Osteoblast (primary cell): ENCODE measurements at regions not wholly inside any gene's neighbourhood (a gene's known extent, or its start where the extent isn't known, plus 50 kb on each side); places are given as distances from the start of the nearest gene placed in this dataset.

Source experiments
- DNase-seq: peaks from one replicate; pipeline ENCODE4 v3.0.0; 2011; ENCODE audit warnings: low spot score, mixed read lengths; ENCODE audit not compliant: insufficient read length; ENCODE audit errors: missing footprints
- H2AFZ ChIP-seq: 2 replicates; pipeline ENCODE4 v1.6.0; 2011; ENCODE audit warnings: mild to moderate bottlenecking, low read length
- H3K27ac ChIP-seq: 2 replicates; pipeline ENCODE4 v1.5.1; 2011; ENCODE audit warnings: mild to moderate bottlenecking, low read depth, low read length, moderate library complexity
- H3K27me3 ChIP-seq: 2 replicates; pipeline ENCODE4 v1.6.0; 2012; ENCODE audit warnings: mild to moderate bottlenecking, control low read depth, inconsistent platforms, low read length, moderate library complexity; ENCODE audit not compliant: insufficient read depth
- H3K36me3 ChIP-seq: 2 replicates; pipeline ENCODE4 v1.5.1; 2011; ENCODE audit warnings: mild to moderate bottlenecking, low read length, control low read depth, moderate library complexity; ENCODE audit not compliant: insufficient read depth
- H3K4me1 ChIP-seq: 2 replicates; pipeline ENCODE4 v1.5.1; 2011; ENCODE audit warnings: mild to moderate bottlenecking, low read length, control low read depth, moderate library complexity; ENCODE audit not compliant: insufficient read depth
- H3K4me2 ChIP-seq: 2 replicates; pipeline ENCODE4 v1.6.0; 2011; ENCODE audit warnings: mild to moderate bottlenecking, low read length; ENCODE audit not compliant: insufficient read depth
- H3K4me3 ChIP-seq: fragments of 200-600 bp; sonication (generic); 3 replicates; pipeline ENCODE4 v1.5.1; 2012; ENCODE audit warnings: mild to moderate bottlenecking, low read length, inconsistent platforms; ENCODE audit not compliant: insufficient read depth
- H3K79me2 ChIP-seq: 2 replicates; pipeline ENCODE4 v1.6.0; 2012; ENCODE audit warnings: mild to moderate bottlenecking, low read length, control low read depth, inconsistent platforms; ENCODE audit not compliant: insufficient read depth
- H3K9me3 ChIP-seq: 2 replicates; pipeline ENCODE4 v1.5.1; 2011; ENCODE audit warnings: low read depth, low read length, control low read depth
- H4K20me1 ChIP-seq: 2 replicates; pipeline ENCODE4 v1.6.0; 2012; ENCODE audit warnings: mild to moderate bottlenecking, low read length, control low read depth; ENCODE audit not compliant: insufficient read depth
- TF ChIP-seq, protein P1 (sequence below): IDR thresholded peaks from 2 replicates; pipeline ENCODE4 v1.5.1; 2011; ENCODE audit warnings: mild to moderate bottlenecking, low read depth, low read length, moderate library complexity; ENCODE audit errors: extremely low read depth

DNA sequence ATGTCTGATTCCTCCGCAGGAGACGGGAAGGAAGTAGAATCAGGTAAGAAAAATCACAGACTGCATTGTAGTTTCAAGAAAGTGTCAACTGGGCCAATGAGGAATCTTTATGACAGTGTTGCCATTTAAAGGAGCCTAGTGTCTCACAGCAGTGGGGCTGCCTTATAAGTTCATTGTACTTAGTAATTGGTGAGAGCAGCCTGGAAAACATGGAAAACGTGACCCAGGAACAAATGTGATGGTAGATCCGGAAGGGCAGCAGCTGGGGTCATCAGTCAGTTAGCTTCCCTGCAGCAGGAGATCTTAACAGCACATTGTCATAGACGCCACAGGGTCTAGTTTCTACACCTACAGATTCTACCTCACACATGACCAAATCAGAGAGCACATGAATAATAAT, 630.0 kb upstream of the LMO3 start:
- H3K36me3 ChIP-seq, result no peaks in the 10 kb centered on the region
- no peak overlapping the region for H3K4me2 ChIP-seq
- H2AFZ ChIP-seq, result no peak overlapping the region
- no peak for DNase-seq
- H3K79me2 ChIP-seq, result no peaks in the 10 kb centered on the region
- H3K27me3 ChIP-seq, result no peaks in the 10 kb centered on the region
- TF ChIP-seq, protein P1, sequence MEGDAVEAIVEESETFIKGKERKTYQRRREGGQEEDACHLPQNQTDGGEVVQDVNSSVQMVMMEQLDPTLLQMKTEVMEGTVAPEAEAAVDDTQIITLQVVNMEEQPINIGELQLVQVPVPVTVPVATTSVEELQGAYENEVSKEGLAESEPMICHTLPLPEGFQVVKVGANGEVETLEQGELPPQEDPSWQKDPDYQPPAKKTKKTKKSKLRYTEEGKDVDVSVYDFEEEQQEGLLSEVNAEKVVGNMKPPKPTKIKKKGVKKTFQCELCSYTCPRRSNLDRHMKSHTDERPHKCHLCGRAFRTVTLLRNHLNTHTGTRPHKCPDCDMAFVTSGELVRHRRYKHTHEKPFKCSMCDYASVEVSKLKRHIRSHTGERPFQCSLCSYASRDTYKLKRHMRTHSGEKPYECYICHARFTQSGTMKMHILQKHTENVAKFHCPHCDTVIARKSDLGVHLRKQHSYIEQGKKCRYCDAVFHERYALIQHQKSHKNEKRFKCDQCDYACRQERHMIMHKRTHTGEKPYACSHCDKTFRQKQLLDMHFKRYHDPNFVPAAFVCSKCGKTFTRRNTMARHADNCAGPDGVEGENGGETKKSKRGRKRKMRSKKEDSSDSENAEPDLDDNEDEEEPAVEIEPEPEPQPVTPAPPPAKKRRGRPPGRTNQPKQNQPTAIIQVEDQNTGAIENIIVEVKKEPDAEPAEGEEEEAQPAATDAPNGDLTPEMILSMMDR, result no peak
- no peaks in the 10 kb centered on the region for H4K20me1 ChIP-seq
- no peaks in the 10 kb centered on the region for H3K9me3 ChIP-seq
- no peaks in the 10 kb centered on the region for H3K4me1 ChIP-seq
- no peak overlapping the region for H3K27ac ChIP-seq
- H3K4me3 ChIP-seq, result no peak overlapping the region

DNA sequence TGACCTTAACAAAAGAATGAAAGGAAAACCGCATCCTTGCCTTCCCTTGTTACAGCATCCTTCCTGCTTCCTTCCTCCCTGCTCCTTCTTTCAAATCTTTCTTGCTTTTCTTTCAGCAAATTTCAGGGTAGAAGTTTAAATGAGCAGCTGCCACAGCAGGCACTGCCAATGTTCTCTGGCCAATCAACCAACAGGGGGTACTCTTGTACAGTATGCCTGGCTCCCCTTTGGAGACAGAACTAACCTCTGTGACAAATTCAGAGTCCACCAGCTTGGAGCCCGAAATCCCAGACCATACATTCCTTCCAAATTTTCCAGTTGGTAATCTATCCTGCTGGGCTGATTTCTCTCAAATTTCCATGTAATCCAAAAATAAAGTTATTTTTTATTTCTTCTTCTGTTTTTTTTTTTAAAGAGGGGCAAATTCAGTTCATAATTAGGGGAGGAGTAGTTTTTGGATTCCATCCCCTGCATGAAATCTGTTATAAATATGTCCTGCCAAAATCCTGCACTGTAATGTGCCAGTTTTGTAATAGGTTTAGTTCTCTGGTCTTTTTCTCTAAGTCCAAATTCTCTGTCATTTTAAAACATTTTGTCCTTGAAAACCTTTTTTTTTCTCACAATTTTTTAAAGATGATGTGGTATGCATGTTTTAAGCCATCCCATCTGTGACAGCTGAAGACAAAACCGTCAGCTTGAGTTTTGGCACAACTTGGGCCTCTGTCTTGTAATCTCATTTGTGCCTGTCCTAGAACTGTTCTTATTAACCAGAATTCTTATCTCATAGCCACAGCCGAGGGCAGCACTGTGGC, 610.0 kb upstream of the LMO3 start:
- no peaks in the 10 kb centered on the region for H3K27me3 ChIP-seq
- no peaks in the 10 kb centered on the region for H4K20me1 ChIP-seq
- no peak for DNase-seq
- no peak overlapping the region for H3K27ac ChIP-seq
- H3K79me2 ChIP-seq, result no peaks in the 10 kb centered on the region
- H3K4me1 ChIP-seq, result no peaks in the 10 kb centered on the region
- H3K9me3 ChIP-seq, result no peaks in the 10 kb centered on the region
- no peak overlapping the region for H2AFZ ChIP-seq
- TF ChIP-seq, protein P1, result no peak
- no peak overlapping the region for H3K4me2 ChIP-seq
- no peak overlapping the region for H3K4me3 ChIP-seq
- no peaks in the 10 kb centered on the region for H3K36me3 ChIP-seq

DNA sequence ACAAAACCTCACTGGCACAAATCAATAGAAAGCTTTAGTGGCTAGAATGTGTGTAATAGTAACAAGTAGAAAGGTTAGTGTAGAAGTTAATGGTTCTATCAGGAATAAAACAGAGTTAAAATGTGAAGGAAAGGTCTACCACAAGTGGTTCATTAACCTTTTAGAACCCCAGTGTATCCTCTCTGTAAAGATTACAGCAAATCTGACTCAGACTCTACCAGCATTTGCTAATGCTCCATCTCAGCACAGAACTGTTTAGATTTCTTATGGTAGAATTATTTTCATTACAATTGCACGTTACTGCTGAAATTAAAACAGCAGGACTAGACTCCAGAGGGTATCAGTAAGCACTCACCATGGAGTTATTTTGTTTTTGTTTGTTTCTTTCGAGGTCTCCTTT, 609.0 kb upstream of the LMO3 start:
- Histone ChIP-seq H2AFZ (no peak overlapping the region), H3K4me3 (no peak overlapping the region), H3K27me3 (no peaks in the 10 kb centered on the region), H3K79me2 (no peaks in the 10 kb centered on the region), H3K36me3 (no peaks in the 10 kb centered on the region), H3K9me3 (peaks cover 3% of the 10 kb centered on the region), H4K20me1 (no peaks in the 10 kb centered on the region), H3K4me1 (no peaks in the 10 kb centered on the region), H3K4me2 (no peak overlapping the region), H3K27ac (no peak overlapping the region)
- DNase-seq, result no peak
- TF ChIP-seq, protein P1, result no peak

DNA sequence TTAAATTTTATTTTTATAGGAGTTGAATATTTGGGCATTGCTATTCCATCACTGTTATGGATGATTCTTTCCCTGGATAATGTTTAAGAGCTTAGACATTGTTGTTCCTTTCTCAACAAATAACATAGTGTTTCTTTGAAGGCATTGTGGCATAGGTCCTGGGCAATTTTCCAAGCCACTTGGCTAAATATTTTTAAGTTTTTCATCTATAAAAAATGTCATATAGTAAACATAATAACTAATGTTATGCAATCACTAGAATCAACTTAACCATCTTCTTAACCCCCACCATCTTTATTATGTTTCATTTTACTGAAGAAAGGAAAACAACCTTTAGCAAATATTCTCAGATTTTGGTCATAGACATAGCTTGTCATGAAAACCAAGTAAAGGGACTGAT, 600.6 kb upstream of the LMO3 start:
- H3K36me3 ChIP-seq, result no peaks in the 10 kb centered on the region
- H3K4me2 ChIP-seq, result no peak overlapping the region
- no peak overlapping the region for H2AFZ ChIP-seq
- no peaks in the 10 kb centered on the region for H3K4me1 ChIP-seq
- H3K79me2 ChIP-seq, result no peaks in the 10 kb centered on the region
- H3K27ac ChIP-seq, result no peak overlapping the region
- DNase-seq, result no peak
- no peak overlapping the region for H3K4me3 ChIP-seq
- H3K9me3 ChIP-seq, result peaks cover 5% of the 10 kb centered on the region
- H4K20me1 ChIP-seq, result no peaks in the 10 kb centered on the region
- H3K27me3 ChIP-seq, result no peaks in the 10 kb centered on the region
- TF ChIP-seq, protein P1, result no peak
